ENCODE measurements at regions not wholly inside any gene's neighbourhood (a gene's known extent, or its start where the extent isn't known, plus 50 kb on each side); places are given as distances from the start of the nearest gene placed in this dataset.

GRCh38 chr10:125316436-125316835 is 156.1 kb upstream of the CTBP2 start:
- TF ChIP-seq KDM5A (IDR thresholded peaks at IDR 0.05) (no peak), CHD4 (IDR thresholded peaks at IDR 0.05; ENCODE audit: borderline replicate concordance) (no peak), ZSCAN20 (CRISPR knock-in tag; IDR thresholded peaks at IDR 0.05) (no peak), HEYL (CRISPR knock-in tag; IDR thresholded peaks at IDR 0.05) (no peak), ESRRA (IDR thresholded peaks at IDR 0.05; ENCODE audit: borderline replicate concordance, low read length) (no peak), MAZ (IDR thresholded peaks at IDR 0.05; ENCODE audit: borderline replicate concordance, low read depth, low read length) (no peak), CHD2 (IDR thresholded peaks at IDR 0.05; ENCODE audit: low read length, partially characterized antibody) (no peak), EHF (CRISPR knock-in tag; IDR thresholded peaks at IDR 0.05) (no peak), POLR2A (IDR thresholded peaks at IDR 0.05; ENCODE audit: low read length) (no peak), CEBPB (IDR thresholded peaks at IDR 0.05) (no peak), POLR2AphosphoS2 (conservative IDR thresholded peaks at IDR 0.05; ENCODE audit: low read length) (no peak), MAFK (IDR thresholded peaks at IDR 0.05; ENCODE audit: partially characterized antibody) (no peak)
- no peaks in the 10 kb centered on the region for H3K9me3 ChIP-seq
- DNase-seq (ENCODE audit: low read depth in 1 of 2, low spot score in 1 of 2) (no peak), FAIRE-seq (no peak), ATAC-seq (no peak)
- no peak overlapping the region for H3K4me2 ChIP-seq
- ChIA-PET CTCF (no interaction called here), POLR2A (no interaction called here)
- no peak overlapping the region for H3K4me3 ChIP-seq
- WGBS (ENCODE audit: missing lambda C conversion rate), result 41% methylated on average over 3 of the region's 3 CpGs
- no peaks in the 10 kb centered on the region for H3K4me1 ChIP-seq
- H3K27ac ChIP-seq, result no peak overlapping the region

GRCh38 chr10:125300937-125301336 is 140.6 kb upstream of the CTBP2 start:
- no peak for ATAC-seq
- H3K4me3 ChIP-seq, result no peak overlapping the region
- FAIRE-seq, result peak; percentile 13
- ChIA-PET POLR2A (no interaction called here), CTCF (no interaction called here)
- DNase-seq (ENCODE audit: low read depth in 1 of 2, low spot score in 1 of 2), result no peak
- TF ChIP-seq USF2 (IDR thresholded peaks at IDR 0.05), result no peak
- no peak for TF ChIP-seq EHMT2 (IDR thresholded peaks at IDR 0.05; ENCODE audit: low read depth)
- TF ChIP-seq PHF8 (IDR thresholded peaks at IDR 0.05; ENCODE audit: borderline replicate concordance, low read depth), result no peak
- no peak for TF ChIP-seq ZSCAN20 (CRISPR knock-in tag; IDR thresholded peaks at IDR 0.05)
- no peak for TF ChIP-seq NFE2L2 (conservative IDR thresholded peaks at IDR 0.05; ENCODE audit: low read length)
- TF ChIP-seq CHD2 (IDR thresholded peaks at IDR 0.05; ENCODE audit: low read length, partially characterized antibody), result no peak
- no peak for TF ChIP-seq ATOH8 (CRISPR knock-in tag; IDR thresholded peaks at IDR 0.05; ENCODE audit: low read depth)
- TF ChIP-seq FOXS1 (CRISPR knock-in tag; IDR thresholded peaks at IDR 0.05), result no peak
- TF ChIP-seq RARB (CRISPR knock-in tag; IDR thresholded peaks at IDR 0.05), result no peak
- TF ChIP-seq CBX2 (IDR thresholded peaks at IDR 0.05; ENCODE audit: borderline replicate concordance, low read depth), result no peak
- TF ChIP-seq ELK1 (IDR thresholded peaks at IDR 0.05; ENCODE audit: low read depth, low read length), result no peak
- TF ChIP-seq JUN (IDR thresholded peaks at IDR 0.05), result no peak
- TF ChIP-seq CEBPB (IDR thresholded peaks at IDR 0.05), result no peak
- no peak for TF ChIP-seq CTCF (IDR thresholded peaks at IDR 0.05)
- H3K9me3 ChIP-seq, result no peaks in the 10 kb centered on the region
- H3K27ac ChIP-seq, result no peak overlapping the region
- no peaks in the 10 kb centered on the region for H3K4me1 ChIP-seq
- no peak overlapping the region for H3K4me2 ChIP-seq
- 35% methylated on average over 2 of the region's 2 CpGs for WGBS (ENCODE audit: missing lambda C conversion rate)

Data from A549 (cell line).